SW 1271 (cell line): ENCODE measurements at regions not wholly inside any gene's neighbourhood (a gene's known extent, or its start where the extent isn't known, plus 50 kb on each side); places are given as distances from the start of the nearest gene placed in this dataset.
"Not testable (repeated sequence)": the region's sequence is repeated elsewhere in the genome, so short reads cannot be mapped to it uniquely, and the experiment has no call there.

Experiments
- DNase-seq, 2 experiments: peaks; one replicate each; lab custom pipeline; 2025; lab: John Stamatoyannopoulos, UW

DNA sequence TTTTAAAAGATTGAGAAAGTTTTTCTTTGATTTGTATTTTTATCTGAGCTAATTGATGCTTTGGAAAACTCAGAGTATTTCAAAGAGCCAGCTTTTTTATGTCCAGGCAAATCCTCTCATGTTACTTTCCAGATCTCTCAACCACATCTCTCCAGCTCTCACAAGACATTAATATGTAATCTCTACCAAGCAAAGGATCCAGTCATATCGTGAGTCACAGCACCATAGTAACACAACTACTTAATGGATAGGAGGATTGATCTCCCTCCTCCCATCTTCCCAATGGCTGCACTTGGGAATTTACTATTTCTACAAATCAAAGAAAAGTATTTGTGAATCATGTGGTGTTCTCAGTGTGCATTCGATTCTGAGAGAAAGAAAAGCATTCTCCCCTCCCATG, 63.3 kb downstream of the POU4F1 start:
- no peak for DNase-seq

DNA sequence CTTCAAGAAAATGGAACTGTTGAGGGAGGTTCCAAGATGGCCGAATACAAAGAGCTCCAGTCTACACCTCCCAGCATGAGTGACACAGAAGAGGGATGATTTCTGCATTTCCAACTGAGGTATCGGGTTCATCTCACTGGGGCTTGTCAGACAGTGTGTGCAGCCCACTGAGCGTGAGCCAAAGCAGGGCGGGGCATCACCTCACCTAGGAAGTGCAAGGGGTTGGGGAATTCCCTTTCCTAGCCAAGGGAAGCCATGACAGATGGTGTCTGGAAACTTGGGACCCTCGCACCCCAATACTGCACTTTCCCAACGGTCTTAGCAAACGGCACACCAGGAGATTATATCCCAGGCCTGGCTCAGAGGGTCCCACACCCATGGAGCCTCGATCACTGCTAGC, 77.3 kb downstream of the POU4F1 start:
- not testable (repeated sequence) for DNase-seq

- no peak for DNase-seq
Observed at GRCh38 chr13:78524936-78525335, 78.4 kb downstream of the POU4F1 start.

GRCh38 chr13:78521091-78521490, 82.3 kb downstream of the POU4F1 start:
- DNase-seq = no peak

- no peak for DNase-seq
Observed at GRCh38 chr13:78520425-78520824, 82.9 kb downstream of the POU4F1 start.

DNA sequence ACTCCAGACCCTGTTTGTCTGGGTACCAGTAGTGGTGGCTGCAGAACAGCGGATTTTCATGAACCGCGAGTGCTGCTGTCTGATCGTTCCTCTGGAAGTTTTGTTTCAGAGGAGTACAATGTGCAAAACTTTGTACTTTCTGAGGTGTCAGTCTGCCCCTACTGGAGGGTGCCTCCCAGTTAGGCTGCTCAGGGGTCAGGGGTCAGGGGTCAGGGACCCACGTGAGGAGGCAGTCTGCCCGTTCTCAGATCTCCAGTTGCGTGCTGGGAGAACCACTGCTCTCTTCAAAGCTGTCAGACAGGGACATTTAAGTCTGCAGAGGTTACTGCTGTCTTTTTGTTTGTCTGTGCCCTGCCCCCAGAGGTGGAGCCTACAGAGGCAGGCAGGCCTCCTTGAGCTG, 84.9 kb downstream of the POU4F1 start:
- DNase-seq = not testable (repeated sequence)

- no peak for DNase-seq
Observed at GRCh38 chr13:78499802-78500201, 103.5 kb downstream of the POU4F1 start.

DNA sequence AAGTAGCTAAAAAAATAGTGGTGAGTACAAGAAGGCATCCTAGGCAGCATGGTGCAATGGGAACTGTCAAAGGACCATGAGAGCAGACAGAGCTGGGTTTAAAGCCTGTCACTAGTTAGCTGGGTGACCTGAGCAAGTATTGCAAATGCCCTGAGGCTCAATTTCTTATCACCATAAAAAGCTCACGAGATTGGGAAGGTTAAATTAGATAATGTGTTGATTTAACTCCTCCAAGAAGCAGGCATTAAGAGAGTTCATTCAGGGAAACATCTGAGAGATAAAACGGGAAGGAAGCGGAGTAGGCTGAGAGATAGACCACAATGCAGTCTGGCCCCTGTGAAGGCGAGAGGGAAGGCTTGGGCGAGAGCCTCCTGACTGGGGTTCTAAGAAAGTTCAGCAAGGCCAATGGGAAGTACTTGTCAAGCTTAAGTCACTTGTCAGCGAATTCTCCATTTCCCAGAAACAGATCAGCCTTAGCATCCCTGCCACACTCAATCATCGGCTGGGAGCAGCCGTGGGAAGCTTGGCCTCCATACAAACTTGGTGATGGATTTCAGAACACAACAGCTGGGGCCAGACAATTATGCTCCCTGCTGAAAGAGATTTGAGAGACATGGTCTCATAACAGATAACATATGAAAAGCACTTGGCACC, 105.5 kb downstream of the POU4F1 start:
- DNase-seq = no peak

DNA sequence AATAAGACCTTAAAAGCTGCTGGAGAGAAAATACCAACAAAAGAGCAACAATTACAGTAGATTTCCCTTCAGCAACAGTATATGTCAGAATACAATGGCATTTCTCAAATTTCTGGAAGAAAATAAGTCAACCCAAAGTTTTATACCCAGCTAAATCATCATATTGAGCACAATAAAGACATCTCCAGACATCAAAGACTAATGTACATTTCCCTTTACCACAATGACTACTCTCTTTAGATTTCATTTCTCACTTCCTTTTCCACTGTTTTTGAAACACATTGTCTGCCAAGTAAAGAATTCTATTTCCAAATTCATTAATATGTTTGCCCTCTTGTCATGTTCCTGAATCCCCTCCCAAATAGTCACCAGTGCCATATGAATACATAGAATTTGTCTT, 111.4 kb downstream of the POU4F1 start:
- DNase-seq = no peak

- DNase-seq = not testable (repeated sequence)
Observed at GRCh38 chr13:78490225-78490624, 113.1 kb downstream of the POU4F1 start.

DNA sequence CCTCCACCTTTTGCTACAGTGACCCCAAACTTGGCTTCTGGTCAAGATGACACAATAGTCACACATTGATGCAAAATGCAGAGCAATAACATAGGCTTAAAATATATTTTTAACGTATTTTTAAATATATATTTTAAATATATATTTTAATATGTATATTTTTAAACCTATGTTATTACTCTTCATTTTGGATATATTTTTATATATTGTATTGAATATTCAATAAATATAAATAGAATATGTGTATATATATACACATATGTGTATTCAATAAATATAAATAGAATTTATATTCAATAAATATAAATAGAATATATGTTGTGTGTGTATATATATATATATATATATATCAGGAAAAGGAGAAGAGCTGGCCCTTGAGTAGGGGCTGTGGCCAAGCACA, 115.6 kb downstream of the POU4F1 start:
- DNase-seq = no peak

DNA sequence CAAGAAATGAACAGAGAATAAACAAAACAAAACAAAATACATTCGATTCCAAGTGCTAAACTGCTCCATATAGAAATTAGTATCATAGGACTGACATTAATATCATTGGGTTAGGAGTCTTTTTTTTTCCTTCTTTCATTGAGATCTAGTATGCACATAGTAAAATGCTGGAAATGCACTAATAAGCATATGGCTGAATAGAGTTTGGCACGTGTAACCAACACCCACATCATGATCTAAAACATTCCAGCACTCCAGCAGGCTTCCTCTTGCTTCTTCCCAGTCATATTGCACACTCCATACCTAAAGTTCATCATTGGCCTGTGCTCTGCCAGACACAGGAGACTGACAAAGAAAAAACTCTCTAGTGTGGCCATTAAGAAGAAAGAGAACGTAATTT, 117.5 kb downstream of the POU4F1 start:
- DNase-seq = no peak

- DNase-seq = no peak
Observed at GRCh38 chr13:78478183-78478582, 125.2 kb downstream of the POU4F1 start.

DNA sequence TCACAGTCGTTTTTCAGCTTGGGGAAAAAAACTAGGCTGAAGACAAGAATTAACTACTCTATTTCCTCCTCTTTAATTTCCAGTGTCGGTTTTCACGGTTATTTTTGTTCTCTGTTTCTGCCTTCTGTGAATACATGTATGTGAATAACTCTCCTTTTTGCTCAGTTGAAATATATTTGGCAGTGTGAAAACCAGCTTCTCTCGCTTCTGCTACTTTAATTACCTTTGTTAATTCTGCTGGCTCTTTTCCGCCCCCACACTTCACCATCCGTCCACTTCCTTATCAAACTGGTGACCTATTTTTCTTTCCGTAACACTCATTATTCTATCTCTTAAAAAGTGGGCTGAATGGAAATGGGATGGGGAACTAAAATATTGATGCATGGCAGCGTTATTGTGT, 126.4 kb downstream of the POU4F1 start:
- no peak for DNase-seq

- DNase-seq = no peak
Observed at GRCh38 chr13:78468621-78469020, 134.7 kb downstream of the POU4F1 start.

DNA sequence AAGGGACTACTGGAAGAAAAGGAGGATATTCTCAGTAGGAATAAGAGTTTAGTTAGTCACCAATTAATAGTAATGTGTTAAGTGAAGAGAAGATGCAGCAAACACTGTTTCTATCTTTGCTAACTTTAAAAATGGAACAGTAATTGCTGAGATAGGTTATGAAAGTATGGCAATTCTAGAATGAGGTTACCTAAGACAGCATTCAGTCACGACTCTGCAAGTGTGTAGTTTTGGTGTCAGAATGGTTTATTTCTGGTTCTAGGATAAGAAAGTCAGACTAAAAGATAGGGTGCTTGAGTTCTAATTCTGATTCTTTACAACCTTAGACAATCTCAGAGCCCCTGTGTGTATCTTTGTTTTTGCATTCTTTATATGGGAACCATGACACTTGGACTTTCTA, 138.1 kb downstream of the POU4F1 start:
- DNase-seq = no peak

- DNase-seq = no peak
Observed at GRCh38 chr13:78460176-78460575, 143.2 kb downstream of the POU4F1 start.

GRCh38 chr13:78443839-78444238, 159.5 kb downstream of the POU4F1 start:
- DNase-seq = no peak

- DNase-seq = no peak
Observed at GRCh38 chr13:78437781-78438180, 165.6 kb downstream of the POU4F1 start.

DNA sequence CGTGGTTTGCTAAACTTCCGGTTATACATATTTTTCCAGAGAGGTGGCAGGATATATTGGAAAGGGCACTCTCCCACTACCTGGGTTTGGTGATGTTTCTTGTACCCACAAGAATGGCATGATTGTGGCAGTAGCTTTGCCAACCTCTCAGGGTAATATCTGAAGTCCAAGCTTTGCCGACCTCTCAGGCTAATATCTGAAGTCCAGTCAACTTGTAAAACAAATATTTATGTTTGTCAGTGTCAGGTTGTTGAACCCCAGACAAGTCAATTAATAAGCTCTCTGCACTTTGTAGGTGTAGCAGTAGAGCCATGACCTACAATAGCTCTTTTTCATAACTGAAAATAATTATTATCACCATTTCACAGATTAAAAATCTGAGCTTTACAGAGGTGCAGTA, 167.0 kb downstream of the POU4F1 start:
- no peak for DNase-seq

DNA sequence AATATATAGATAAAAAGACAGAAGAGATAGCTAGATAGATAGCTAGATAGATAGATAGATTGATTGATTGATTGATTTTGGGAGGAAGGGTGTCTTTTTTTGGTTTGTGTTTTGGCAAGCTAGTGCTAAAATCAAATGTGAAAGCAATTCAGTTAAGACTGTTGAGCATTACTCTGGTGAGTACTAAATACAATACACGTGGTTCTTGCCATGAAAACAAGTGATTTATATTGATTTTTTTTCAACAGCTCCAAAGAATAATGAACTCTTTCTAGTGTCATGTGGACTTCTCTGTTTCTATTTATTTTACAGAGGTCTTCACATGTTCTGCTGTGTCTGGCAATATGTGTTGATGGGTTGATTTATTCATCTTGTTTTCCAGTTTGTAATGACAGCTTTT, 172.0 kb downstream of the POU4F1 start:
- no peak for DNase-seq

- DNase-seq = no peak
Observed at GRCh38 chr13:78430811-78431210, 172.5 kb downstream of the POU4F1 start.

DNA sequence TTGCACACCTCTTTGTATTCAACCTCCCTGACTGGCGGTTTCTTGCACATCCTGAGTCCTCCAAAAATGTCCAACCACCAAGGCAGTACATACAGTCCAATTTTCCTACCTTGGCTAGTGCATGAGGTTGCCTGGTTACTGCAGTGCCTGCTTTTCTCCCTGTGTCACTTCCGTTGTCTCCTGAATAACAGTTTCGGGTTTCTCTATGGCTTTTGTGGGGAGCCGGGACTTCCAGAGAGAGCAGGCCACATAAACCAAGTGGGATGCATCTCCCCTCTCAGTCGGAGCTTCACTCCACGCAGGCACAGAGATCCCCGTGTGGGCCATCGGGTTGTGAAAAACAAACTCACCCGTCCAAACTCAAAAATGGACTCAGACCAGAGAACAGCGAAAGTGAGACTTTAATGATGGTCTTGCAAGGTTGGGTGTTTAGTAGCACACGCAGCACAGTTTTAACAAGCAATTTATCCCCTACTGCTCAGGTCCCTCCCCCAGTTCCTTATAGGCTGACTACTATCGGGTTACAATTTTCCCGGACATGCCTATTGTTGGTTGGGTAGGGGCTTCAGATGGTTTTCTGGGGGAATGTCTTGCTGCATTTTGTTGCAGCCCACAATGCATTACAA, 173.1 kb downstream of the POU4F1 start:
- no peak for DNase-seq

GRCh38 chr13:78428646-78429045, 174.7 kb downstream of the POU4F1 start:
- DNase-seq = no peak
